Islet of Langerhans (tissue), 1 donor: ENCODE measurements at regions not wholly inside any gene's neighbourhood (a gene's known extent, or its start where the extent isn't known, plus 50 kb on each side); places are given as distances from the start of the nearest gene placed in this dataset.
"Not testable (repeated sequence)": the region's sequence is repeated elsewhere in the genome, so short reads cannot be mapped to it uniquely, and the experiment has no call there.

Experiments used
- FAIRE-seq: peaks from one replicate; lab custom pipeline; 2011; peaks lifted over from hg19 to GRCh38; lab: Jason Lieb, UNC

- FAIRE-seq, result peak; percentile 68
These were observed 210.0 kb downstream of the PLA2G4A start for GRCh38 chr1:187038784-187039183.

- FAIRE-seq, result no peak
These were observed 212.4 kb downstream of the PLA2G4A start for GRCh38 chr1:187041104-187041503.

GRCh38 chr1:187042538-187042937 is 213.8 kb downstream of the PLA2G4A start:
- FAIRE-seq, result peak; percentile 90

DNA sequence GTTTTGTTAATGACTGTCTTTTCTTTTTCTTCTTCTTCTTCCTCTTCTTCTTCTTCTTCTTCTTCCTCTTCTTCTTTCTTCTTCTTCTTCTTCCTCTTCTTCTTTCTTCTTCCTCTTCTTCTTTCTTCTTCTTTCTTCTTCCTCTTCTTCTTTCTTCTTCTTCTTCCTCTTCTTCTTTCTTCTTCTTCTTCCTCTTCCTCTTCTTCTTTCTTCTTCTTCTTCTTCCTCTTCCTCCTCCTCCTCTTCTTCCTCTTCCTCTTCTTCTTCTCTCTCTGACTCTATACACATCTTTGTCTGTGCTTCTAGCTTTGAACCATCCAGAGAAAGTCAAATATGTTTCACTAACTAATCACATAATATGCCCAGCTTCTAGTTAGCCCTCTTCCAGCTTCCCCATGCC is 214.7 kb downstream of the PLA2G4A start:
- FAIRE-seq, result not testable (repeated sequence)

DNA sequence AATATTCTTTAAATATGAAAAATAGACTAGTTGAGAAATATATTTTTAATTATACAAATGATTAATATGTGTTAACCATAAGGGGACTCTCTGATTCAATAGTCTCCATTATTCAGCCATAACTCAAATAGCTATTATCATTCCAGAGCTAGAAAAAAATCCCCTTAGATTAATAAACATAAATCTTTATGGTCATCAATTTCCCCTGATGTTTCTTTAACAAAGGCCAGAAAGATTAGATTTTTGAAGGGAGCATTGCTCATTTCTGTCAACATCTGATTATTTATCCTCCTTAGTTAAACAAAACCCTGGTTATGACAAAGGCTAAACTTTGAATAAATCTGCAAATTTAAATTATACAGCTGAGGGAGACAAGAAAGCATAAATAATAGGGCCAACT is 215.7 kb downstream of the PLA2G4A start:
- peak; percentile 82 for FAIRE-seq

DNA sequence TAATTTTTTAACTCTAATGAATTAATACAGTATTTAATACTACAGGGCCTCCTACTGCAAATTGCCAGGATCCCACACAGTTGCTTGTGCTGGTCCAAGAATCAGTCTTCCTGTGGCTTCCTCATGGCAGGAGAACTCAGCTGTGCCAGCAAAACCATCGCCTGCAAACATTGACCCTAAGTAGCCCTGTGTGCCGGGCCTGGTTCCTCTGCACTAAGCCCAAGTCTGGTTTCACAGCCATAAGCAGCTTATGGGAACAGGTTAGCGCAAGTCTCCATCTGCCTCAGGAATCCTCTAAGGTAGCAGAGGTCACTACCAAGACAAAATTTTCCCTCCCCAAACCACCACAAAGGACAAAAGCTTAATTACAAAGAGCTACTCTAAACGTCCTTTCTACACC is 216.6 kb downstream of the PLA2G4A start:
- no peak for FAIRE-seq

DNA sequence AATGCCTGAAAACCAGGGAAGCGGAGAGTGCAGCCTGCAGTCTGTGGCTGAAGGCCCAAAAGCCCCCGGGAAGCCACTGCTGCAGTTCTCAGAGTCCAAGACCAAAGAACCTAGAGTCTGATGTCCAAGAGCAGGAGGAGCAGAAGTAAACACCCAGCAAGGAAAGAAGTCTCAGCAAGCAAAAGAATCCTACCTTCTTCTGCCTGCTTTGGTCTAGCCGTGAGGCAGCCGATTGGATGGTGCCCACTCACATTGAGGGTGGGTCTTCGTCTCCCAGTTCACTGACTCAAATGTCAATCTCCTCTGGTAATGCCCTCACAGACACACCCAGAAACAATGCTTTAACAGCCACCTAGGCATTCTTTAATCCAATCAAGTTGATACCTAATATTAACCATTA is 217.5 kb downstream of the PLA2G4A start:
- no peak for FAIRE-seq

GRCh38 chr1:187047298-187047697 is 218.5 kb downstream of the PLA2G4A start:
- FAIRE-seq, result no peak

DNA sequence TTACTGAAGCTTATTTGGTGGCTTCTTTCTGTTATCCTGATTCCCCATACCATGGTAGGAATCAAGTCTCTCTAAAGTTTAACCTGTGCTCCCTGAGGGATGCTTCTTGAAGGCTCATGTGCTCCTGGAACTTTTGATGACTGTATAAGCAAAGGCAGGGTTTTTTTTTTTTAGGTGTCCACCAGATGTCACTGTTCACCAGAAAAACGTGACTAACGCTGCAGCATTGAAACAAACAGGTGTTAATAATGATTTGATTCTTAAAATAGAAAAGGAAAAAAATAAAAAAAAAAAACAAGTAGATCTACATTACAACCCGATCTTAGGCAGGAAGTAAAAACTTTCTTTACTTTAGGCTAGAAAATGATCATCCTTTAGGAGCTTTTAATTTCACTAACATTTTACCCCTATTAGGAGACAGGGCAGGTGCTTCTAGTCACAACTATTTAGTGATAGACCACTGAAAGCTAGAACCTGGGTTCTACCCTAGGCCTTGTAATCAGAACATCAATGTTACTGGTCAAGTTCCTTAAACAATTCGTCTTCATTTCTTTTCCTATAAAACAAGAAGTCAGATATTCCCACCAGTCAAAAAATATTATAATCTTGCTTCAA is 223.0 kb downstream of the PLA2G4A start:
- FAIRE-seq, result peak; percentile 99

- no peak for FAIRE-seq
These were observed 225.1 kb downstream of the PLA2G4A start for GRCh38 chr1:187053876-187054275.

DNA sequence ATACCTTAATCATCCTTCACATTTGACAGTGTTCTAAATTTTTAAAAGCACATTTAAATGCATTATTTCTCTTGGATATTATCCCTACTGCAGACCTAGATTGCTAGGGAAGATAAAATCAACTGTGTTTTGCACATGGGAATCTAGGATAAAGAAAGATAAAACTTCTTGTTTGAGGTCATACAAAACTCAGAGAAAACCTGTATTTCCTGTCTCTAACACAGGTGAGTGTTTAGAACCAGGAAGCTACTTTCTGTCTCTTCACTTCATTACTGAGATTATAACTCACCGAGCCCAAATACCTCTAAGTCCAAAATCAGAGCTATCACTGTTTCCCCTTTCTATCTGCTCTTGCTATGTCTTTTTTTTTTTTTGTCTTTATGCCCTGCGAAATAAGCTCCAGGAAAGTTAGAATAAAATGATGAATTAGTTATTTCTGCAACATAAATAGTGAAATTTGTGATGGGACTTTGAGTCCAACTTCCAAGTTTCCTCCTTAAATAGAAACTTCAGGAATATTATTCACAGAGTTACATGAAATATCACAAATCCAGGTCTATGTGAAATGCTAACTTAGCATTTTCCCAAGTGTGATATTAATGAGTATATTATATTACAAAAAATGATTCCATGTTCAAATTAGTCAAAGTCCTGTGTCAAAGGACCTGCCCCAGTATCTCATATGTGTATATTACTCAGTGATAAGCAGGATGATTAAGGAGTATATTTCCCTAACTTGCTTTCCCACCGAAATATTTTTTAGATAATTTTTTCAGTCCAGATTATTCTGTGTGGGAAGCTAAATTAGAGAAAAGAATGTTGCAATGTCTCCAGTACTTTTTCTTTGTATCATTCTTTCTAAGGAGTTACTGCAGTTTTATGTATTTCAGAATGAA is 226.4 kb downstream of the PLA2G4A start:
- FAIRE-seq, result no peak

- no peak for FAIRE-seq
These were observed 234.5 kb downstream of the PLA2G4A start for GRCh38 chr1:187063271-187063670.

- no peak for FAIRE-seq
These were observed 238.4 kb downstream of the PLA2G4A start for GRCh38 chr1:187067160-187067559.

DNA sequence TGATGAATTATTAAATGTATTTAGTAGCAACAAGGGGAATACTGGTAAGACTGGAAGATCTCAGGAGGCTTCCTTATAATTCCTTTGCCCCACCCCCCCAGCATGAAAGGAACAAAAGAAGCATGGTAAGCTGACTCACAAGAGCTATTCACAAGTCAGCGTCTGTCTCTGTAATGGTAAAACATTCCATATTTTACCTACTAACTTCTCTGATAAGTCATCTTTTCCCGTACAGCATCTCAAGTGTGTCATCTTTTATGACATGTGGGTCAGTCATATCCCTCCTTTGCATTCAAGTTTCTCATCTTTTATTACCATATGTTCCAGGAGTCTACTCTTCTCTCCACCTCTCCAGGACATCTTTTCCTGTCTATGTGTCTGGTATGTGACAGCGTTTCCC is 241.3 kb downstream of the PLA2G4A start:
- FAIRE-seq, result no peak

DNA sequence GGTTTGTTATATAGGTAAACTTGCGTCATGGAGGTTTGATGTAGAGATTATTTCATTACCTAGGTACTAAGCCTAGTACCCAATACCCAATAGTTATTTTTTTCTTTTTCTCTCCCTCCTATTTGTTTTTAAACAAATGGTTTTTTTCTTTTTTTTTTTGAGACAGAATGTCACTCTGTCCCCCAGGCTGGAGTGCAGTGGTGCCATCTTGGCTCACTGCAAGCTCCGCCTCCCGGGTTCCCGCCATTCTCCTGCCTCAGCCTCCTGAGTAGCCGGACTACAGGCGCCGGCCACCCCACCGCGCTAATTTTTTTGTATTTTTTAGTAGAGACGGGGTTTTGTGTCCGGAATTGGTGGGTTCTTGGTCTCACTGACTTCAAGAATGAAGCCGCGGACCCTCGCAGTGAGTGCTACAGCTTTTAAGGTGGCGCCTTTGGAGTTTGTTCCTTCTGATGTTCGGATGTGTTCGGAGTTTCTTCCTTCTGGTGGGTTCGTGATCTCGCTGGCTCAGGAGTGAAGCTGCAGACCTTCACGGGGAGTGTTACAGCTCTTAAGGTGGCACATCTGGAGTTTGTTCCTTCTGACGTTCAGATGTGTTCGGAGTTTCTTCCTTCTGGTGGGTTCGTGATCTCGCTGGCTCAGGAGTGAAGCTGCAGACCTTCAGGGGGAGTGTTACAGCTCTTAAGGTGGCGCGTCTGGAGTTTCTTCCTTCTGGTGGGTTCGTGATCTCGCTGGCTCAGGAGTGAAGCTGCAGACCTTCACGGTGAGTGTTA is 243.7 kb downstream of the PLA2G4A start:
- not testable (repeated sequence) for FAIRE-seq

DNA sequence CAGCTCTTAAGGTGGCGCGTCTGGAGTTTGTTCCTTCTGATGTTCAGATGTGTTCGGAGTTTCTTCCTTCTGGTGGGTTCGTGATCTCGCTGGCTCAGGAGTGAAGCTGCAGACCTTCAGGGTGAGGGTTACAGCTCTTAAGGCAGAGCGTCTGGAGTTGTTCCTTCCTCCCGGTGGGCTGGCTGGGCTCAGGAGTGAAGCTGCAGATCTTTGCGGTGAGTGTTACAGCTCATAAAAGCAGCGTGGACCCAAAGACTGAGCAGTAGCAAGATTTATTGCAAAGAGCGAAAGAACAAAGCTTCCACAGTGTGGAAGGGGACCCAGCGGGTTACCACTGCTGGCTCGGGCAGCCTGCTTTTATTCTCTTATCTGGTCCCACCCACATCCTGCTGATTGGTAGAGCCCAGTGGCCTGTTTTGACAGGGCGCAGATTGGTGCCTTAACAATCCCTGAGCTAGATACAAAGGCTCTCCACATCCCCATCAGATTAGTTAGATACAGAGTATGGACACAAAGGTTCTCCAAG is 244.3 kb downstream of the PLA2G4A start:
- FAIRE-seq, result not testable (repeated sequence)

DNA sequence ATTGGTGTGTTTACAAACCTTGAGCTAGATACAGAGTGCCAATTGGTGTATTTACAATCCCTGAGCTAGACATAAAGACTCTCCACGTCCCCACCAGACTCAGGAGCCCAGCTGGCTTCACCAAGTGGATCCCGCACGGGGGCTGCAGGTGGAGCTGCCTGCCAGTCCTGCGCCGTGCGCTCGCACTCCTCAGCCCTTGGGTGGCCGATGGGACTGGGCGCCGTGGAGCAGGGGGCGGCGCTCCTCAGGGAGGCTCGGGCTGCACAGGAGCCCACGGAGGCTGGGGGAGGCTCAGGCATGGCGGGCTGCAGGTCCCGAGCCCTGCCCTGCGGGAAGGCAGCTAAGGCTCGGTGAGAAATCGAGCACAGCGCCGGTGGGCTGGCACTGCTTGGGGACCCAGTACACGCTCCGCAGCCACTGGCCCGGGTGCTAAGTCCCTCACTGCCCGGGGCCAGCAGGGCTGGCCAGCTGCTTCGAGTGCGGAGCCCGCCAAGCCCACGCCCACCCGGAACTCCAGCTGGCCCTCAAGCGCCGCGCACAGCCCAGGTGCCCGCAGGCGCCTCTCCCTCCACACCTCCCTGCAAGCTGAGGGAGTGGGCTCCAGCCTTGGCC is 245.0 kb downstream of the PLA2G4A start:
- FAIRE-seq, result not testable (repeated sequence)

DNA sequence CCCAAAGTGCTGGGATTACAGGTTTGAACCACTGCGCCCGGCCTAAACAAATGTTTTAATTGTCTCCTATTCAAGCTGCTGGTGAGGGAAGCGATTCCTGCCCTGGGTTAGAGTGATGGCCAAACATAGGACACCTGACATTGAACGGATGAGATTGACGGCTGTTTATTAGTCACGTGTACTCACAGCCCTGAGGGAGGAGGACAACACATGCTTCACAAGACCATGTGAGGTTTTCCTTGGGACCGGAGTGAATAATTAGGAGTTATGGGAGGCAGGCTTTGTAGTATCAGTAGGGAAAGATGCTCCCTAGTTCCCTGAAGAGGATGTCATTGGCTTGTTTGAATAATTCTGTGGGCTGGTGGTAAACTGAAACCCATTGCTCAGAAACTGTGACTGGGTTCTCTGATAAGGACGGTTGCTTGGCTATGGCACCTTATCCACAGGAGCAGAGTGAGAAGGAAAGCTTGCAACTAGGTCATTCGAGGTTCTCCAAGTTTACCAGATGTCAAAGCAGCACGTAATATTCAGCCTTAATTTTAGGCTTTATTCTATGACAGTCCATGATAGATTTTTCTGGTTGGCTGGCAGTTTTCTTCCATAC is 245.8 kb downstream of the PLA2G4A start:
- FAIRE-seq, result no peak

DNA sequence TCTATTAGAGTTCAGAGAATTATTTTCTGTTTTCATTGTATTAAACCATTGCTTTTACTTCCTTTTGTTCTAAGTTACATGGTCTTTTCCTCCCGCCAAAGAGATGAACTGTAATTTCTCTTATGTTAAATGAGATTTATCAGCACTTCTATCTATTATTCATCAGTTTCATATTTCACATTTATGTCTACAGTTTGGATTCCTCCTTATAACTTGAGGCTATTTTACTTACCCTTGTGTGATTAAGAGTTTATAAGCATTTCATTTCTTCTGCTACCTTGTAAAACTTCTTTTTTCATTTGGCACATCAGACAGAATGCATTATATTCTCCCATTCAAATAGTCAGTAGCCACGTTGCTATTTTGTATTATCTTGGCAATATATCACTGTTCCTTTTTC is 248.2 kb downstream of the PLA2G4A start:
- FAIRE-seq, result no peak

DNA sequence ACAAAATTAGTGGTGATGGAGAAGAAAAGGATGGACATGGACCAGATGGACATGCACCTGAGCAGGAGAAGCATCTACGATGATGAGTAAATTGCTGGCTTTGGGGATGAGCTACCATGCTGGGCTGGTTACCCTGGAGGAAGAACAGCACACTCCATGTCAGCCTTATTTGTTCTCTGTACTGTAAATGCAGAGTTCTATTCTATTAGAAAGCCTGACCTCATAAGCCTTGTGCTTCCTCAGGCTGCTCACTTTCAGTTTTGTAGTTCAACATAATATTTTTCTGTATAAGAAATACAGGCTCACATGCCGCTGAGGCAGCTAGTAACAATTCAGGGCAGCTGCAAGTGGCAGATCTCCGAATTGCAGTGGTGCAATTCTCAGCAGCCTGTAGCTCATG is 249.6 kb downstream of the PLA2G4A start:
- no peak for FAIRE-seq

DNA sequence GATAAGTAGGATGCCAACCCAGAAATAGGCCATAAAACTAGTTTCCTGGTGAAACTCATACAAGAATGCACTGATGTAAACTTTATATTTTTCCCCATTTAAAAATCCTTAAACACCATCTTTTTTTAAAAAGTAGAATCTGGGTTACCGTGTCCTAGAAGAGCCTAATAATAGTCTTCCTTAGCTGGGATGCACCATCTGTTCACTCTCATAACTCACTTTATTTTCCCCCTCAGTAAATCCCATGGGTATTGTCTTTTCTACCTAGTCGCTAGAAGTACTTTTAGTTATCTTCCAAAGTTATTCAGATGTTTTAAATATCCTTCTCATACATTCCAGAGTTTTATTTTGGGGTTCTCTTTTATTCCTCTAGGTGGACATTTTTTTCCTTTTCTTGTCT is 250.2 kb downstream of the PLA2G4A start:
- no peak for FAIRE-seq

- FAIRE-seq, result no peak
These were observed 250.6 kb downstream of the PLA2G4A start for GRCh38 chr1:187079330-187079729.
